Panc1 (cell line): ENCODE measurements at regions not wholly inside any gene's neighbourhood (a gene's known extent, or its start where the extent isn't known, plus 50 kb on each side); places are given as distances from the start of the nearest gene placed in this dataset.

Experiments
- ATAC-seq: fragments of 200-7000 bp; cut with Tn5 transposase; 2 replicates; pipeline ENCODE4 v1.9.1; 2020; ENCODE audit warnings: mild to moderate bottlenecking, moderate library complexity
- BruUV-seq: library from RNA; stranded (reverse); fragments of 400-500 nt; replicated peaks from 2 replicates; lab custom pipeline; 2021; lab: Mats Ljungman, UMichigan
- CTCF ChIA-PET: fragments of 300-600 bp; sonication (Branson Sonifier 250); formaldehyde crosslinking; loops from one replicate; lab custom pipeline; 2022; ENCODE audit warnings: antibody characterized with exemption; lab: Charles Lee
- POLR2A ChIA-PET: fragments of 300-600 bp; sonication (Branson Sonifier 250); formaldehyde crosslinking; loops from one replicate; lab custom pipeline; 2022; ENCODE audit warnings: antibody characterized with exemption; lab: Charles Lee
- DNase-seq: peaks from one replicate; pipeline ENCODE4 v3.0.0-alpha.2; 2010; ENCODE audit warnings: low read depth, low spot score
- H3K27ac ChIP-seq: 2 replicates; pipeline ENCODE4 v1.5.1; 2011; ENCODE audit warnings: mild to moderate bottlenecking, low read length, inconsistent platforms
- H3K27me3 ChIP-seq: fragments of 200-500 bp; sonication (Bioruptor generic); 2 replicates; pipeline ENCODE4 v1.6.0; 2014; ENCODE audit warnings: low read length, inconsistent platforms; ENCODE audit not compliant: control insufficient read depth, insufficient read depth
- H3K36me3 ChIP-seq: fragments of 200-500 bp; sonication (Bioruptor generic); 2 replicates; pipeline ENCODE4 v1.5.1; 2014; ENCODE audit warnings: inconsistent platforms, mild to moderate bottlenecking, low read length, moderate library complexity; ENCODE audit not compliant: control insufficient read depth, insufficient read depth
- H3K4me1 ChIP-seq: 2 replicates; pipeline ENCODE4 v1.5.1; 2011; ENCODE audit warnings: inconsistent platforms, mild to moderate bottlenecking, low read length, moderate library complexity; ENCODE audit not compliant: control insufficient read depth, insufficient read depth
- H3K4me3 ChIP-seq, 2 experiments: 2 replicates each; pipeline ENCODE4 v1.5.1; 2011 to 2012; ENCODE audit warnings: low read depth in 2 of 2, low read length in 2 of 2, mild to moderate bottlenecking in 2 of 2, inconsistent platforms in 1 of 2, moderate library complexity in 1 of 2
- H3K9me3 ChIP-seq: fragments of 200-500 bp; sonication (Bioruptor generic); 2 replicates; pipeline ENCODE4 v1.5.1; 2014; ENCODE audit warnings: low read depth, mild to moderate bottlenecking, inconsistent platforms, low read length, moderate library complexity; ENCODE audit not compliant: control insufficient read depth, insufficient read depth
- CTCF ChIP-seq: fragments of 450-650 bp; IDR thresholded peaks from 2 replicates; pipeline ENCODE4 v1.5.1; 2017; ENCODE audit warnings: mild to moderate bottlenecking
- POLR2AphosphoS5 ChIP-seq: IDR thresholded peaks from 2 replicates; pipeline ENCODE4 v1.6.1; 2012; ENCODE audit warnings: mild to moderate bottlenecking, low read depth, low read length, moderate library complexity
- REST ChIP-seq, 2 experiments: IDR thresholded peaks; 2 replicates each; pipeline ENCODE4 v1.6.1; 2011 to 2012; ENCODE audit warnings: low read depth in 2 of 2, control low read depth in 1 of 2, low read length in 1 of 2, mild to moderate bottlenecking in 1 of 2, moderate library complexity in 1 of 2; ENCODE audit not compliant: insufficient read depth in 1 of 2
- SIN3A ChIP-seq: IDR thresholded peaks from 2 replicates; pipeline ENCODE4 v1.6.1; 2012; ENCODE audit warnings: low read depth, mild to moderate bottlenecking, low read length, moderate library complexity, borderline replicate concordance; ENCODE audit not compliant: insufficient read depth
- TCF7L2 ChIP-seq: IDR thresholded peaks from 2 replicates; pipeline ENCODE4 v1.6.1; 2011; ENCODE audit warnings: mild to moderate bottlenecking, low read depth, low read length, inconsistent platforms
- in situ Hi-C: cut with HindIII; loops from 2 replicates; pipeline ENCODE4 v1.10.0; 2016; ENCODE audit warnings: low sequenced_read_pairs, low pct_unique_long_range_greater_than_20kb
- intact Hi-C: fragments of 100-400 bp; cut with micrococcal nuclease; formaldehyde crosslinking; loops from one replicate; pipeline ENCODE4 v1.10.0; 2022; ENCODE audit not compliant: unreplicated experiment

GRCh38 chr2:41764919-41765318, 282.9 kb upstream of the PKDCC start:
- no peak for ATAC-seq
- H3K4me1 ChIP-seq, result no peaks in the 10 kb centered on the region
- CTCF ChIA-PET, result no interaction called here
- no TSS peak for BruUV-seq
- DNase-seq, result no peak
- in situ Hi-C loops (no loop called here), intact Hi-C loops (no loop called here)
- POLR2A ChIA-PET, result no interaction called here
- H3K27me3 ChIP-seq, result peaks cover 7% of the 10 kb centered on the region
- H3K4me3 ChIP-seq, result no peak overlapping the region
- no peak for TF ChIP-seq POLR2AphosphoS5
- no peak for TF ChIP-seq SIN3A
- no peak for TF ChIP-seq TCF7L2
- TF ChIP-seq CTCF, result no peak
- no peak for TF ChIP-seq REST (IDR thresholded peaks at IDR 0.05; ENCODE audit: insufficient read depth in 1 of 2, low read depth in 2 of 2, low read length in 1 of 2)
- no peak overlapping the region for H3K27ac ChIP-seq
- H3K9me3 ChIP-seq, result no peaks in the 10 kb centered on the region
- H3K36me3 ChIP-seq, result no peaks in the 10 kb centered on the region

- ATAC-seq, result no peak
- ChIA-PET POLR2A (no interaction called here), CTCF (no interaction called here)
- Histone ChIP-seq H3K36me3 (no peaks in the 10 kb centered on the region), H3K27me3 (peaks cover 16% of the 10 kb centered on the region), H3K4me3 (no peak overlapping the region), H3K9me3 (no peaks in the 10 kb centered on the region), H3K4me1 (no peaks in the 10 kb centered on the region), H3K27ac (no peak overlapping the region)
- no peak for TF ChIP-seq CTCF
- TF ChIP-seq SIN3A, result no peak
- TF ChIP-seq REST (IDR thresholded peaks at IDR 0.05; ENCODE audit: insufficient read depth in 1 of 2, low read depth in 2 of 2, low read length in 1 of 2), result no peak
- TF ChIP-seq TCF7L2, result no peak
- no peak for TF ChIP-seq POLR2AphosphoS5
- in situ Hi-C loops, result no loop called here
- no TSS peak for BruUV-seq
- DNase-seq, result no peak
- intact Hi-C loops, result no loop called here
These were observed 279.5 kb upstream of the PKDCC start for GRCh38 chr2:41768310-41768709.
